ENCODE measurements at regions not wholly inside any gene's neighbourhood (a gene's known extent, or its start where the extent isn't known, plus 50 kb on each side); places are given as distances from the start of the nearest gene placed in this dataset.

DNA sequence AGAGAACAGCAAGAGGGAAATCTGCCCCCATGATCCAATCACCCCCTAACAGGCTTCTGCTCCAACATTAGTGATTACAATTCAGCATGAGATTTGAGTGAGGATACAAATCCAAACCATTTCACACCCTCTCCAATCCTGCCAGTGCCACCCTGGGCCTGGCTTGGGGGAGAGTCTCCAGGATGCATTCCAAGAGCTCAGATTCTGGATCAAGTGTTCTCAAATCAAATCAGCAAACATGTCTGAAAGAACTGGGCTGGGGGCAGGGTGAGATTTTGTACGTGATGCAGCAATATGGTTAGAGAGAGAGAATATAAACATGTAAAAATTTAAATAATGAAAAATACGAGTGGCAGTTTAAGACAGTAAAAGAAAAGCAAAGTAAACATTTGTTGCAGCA lies 2100.9 kb upstream of the CELF4 start:
- Histone ChIP-seq H3K27me3 (ENCODE audit: control insufficient read depth, insufficient read depth, low read length) (no peaks in the 10 kb centered on the region), H3K36me3 (ENCODE audit: control insufficient read depth, insufficient read depth, low read length) (no peaks in the 10 kb centered on the region), H3K4me3 (ENCODE audit: low read depth, low read length) (no peak overlapping the region)
- TF ChIP-seq, protein P1, sequence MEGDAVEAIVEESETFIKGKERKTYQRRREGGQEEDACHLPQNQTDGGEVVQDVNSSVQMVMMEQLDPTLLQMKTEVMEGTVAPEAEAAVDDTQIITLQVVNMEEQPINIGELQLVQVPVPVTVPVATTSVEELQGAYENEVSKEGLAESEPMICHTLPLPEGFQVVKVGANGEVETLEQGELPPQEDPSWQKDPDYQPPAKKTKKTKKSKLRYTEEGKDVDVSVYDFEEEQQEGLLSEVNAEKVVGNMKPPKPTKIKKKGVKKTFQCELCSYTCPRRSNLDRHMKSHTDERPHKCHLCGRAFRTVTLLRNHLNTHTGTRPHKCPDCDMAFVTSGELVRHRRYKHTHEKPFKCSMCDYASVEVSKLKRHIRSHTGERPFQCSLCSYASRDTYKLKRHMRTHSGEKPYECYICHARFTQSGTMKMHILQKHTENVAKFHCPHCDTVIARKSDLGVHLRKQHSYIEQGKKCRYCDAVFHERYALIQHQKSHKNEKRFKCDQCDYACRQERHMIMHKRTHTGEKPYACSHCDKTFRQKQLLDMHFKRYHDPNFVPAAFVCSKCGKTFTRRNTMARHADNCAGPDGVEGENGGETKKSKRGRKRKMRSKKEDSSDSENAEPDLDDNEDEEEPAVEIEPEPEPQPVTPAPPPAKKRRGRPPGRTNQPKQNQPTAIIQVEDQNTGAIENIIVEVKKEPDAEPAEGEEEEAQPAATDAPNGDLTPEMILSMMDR (IDR thresholded peaks at IDR 0.05; ENCODE audit: insufficient read depth, low read length, poor library complexity, severe bottlenecking), result no peak
- DNase-seq (ENCODE audit: low read depth), result no peak

DNA sequence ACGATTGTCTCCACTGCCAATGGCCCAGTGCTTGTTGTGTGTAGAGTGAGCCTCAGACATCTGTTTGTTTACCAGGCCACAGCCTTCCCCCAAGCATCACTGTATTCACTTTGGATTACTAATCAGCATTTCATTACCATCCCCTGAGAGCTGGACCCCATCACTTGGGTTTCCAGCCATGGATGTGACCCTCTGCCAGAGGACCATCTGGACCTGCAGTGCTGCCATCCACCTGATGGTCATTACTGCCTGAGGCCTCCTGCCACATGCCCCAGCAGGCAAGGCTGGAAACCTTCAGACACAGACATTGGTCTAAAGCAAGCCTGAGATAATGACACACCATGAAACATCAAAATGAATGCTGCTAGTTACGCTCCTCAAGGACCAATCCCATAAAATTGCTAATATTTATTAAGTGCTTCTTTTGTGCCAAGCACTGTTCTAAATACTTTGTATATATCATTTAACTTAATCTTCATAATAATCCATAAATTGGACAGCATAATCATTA lies 2096.3 kb upstream of the CELF4 start:
- TF ChIP-seq, protein P1 (IDR thresholded peaks at IDR 0.05; ENCODE audit: insufficient read depth, low read length, poor library complexity, severe bottlenecking), result no peak
- Histone ChIP-seq H3K36me3 (ENCODE audit: control insufficient read depth, insufficient read depth, low read length) (no peaks in the 10 kb centered on the region), H3K4me3 (ENCODE audit: low read depth, low read length) (no peak overlapping the region), H3K27me3 (ENCODE audit: control insufficient read depth, insufficient read depth, low read length) (no peaks in the 10 kb centered on the region)
- no peak for DNase-seq (ENCODE audit: low read depth)

DNA sequence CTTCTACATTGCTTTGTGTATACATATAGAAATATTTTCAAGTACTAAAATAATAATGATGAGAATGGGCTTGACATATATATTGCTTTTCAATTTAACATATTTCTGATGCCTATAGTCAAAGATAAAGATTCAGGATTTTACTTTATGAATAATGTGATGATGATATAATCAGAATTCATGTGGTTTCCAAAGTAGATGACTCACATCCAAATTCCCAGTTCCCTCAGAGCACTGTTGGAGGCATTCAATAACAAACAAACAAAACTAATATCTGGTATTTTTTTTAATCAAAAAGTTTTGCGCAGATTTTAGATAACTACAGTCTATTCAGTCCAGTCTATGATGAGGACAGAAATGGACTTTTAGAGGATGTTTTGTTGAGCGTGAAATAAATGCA lies 2094.5 kb upstream of the CELF4 start:
- TF ChIP-seq, protein P1 (IDR thresholded peaks at IDR 0.05; ENCODE audit: insufficient read depth, low read length, poor library complexity, severe bottlenecking), result no peak
- Histone ChIP-seq H3K27me3 (ENCODE audit: control insufficient read depth, insufficient read depth, low read length) (no peaks in the 10 kb centered on the region), H3K36me3 (ENCODE audit: control insufficient read depth, insufficient read depth, low read length) (no peaks in the 10 kb centered on the region), H3K4me3 (ENCODE audit: low read depth, low read length) (no peak overlapping the region)
- no peak for DNase-seq (ENCODE audit: low read depth)

DNA sequence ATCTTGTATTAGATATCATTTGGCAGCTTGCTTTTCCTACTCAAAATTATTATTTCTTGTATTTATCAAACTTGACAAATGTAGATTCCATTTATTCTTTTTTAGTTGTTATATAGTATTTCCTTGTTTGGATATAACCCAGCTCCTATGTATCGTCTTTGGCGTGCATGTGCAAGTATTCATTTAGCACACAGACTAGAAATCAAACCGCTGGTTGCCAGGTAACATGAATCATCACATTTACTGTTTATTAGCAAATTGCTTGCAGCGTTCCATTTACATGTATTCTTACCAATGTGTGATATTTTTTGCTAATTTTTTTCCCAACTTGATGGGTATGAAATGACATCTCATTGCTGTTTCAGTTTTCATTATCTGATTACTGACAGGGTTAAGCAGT lies 2089.7 kb upstream of the CELF4 start:
- DNase-seq (ENCODE audit: low read depth), result no peak
- Histone ChIP-seq H3K27me3 (ENCODE audit: control insufficient read depth, insufficient read depth, low read length) (no peaks in the 10 kb centered on the region), H3K36me3 (ENCODE audit: control insufficient read depth, insufficient read depth, low read length) (no peaks in the 10 kb centered on the region), H3K4me3 (ENCODE audit: low read depth, low read length) (no peak overlapping the region)
- TF ChIP-seq, protein P1 (IDR thresholded peaks at IDR 0.05; ENCODE audit: insufficient read depth, low read length, poor library complexity, severe bottlenecking), result no peak

DNA sequence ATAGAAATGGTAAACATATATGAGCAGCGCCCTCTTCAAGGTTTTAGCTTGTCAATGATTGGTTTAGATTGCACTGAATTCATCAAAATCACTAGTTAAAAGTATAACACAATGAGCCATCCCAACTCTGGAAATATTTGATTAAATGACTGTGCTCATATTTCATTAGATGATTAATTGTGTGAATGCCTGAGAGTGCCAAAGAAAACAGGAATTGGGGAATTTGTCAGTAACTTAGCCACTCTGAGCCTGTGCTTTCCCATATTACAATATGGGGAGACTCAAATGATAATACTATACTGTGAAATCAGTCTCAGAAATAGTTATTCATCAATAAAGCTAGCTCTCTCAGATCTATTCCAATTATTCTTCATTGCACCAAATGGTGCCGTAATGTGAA lies 2087.6 kb upstream of the CELF4 start:
- no peaks in the 10 kb centered on the region for H3K27me3 ChIP-seq (ENCODE audit: control insufficient read depth, insufficient read depth, low read length)
- DNase-seq (ENCODE audit: low read depth), result no peak
- no peak overlapping the region for H3K4me3 ChIP-seq (ENCODE audit: low read depth, low read length)
- TF ChIP-seq, protein P1 (IDR thresholded peaks at IDR 0.05; ENCODE audit: insufficient read depth, low read length, poor library complexity, severe bottlenecking), result no peak
- no peaks in the 10 kb centered on the region for H3K36me3 ChIP-seq (ENCODE audit: control insufficient read depth, insufficient read depth, low read length)

DNA sequence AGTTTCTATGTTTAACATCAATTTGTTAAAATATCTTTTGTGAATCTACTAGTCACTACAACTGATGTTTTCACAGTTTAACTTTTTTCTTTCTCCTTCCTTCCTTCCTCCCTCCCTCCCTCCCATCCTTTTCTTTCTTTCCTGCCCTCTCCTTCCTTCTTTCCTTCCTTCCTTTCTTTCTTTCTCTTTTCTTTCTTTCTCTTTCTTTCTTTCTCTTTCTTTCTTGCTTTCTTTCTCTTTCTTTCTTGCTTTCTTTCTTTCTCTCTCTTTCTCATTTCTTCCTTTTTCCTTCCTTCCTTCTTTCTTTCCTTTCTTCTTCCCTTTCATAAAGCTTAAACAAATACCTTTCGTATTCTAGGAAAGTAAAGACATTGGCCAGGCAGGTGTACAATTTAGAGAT lies 2083.0 kb upstream of the CELF4 start:
- TF ChIP-seq, protein P1 (IDR thresholded peaks at IDR 0.05; ENCODE audit: insufficient read depth, low read length, poor library complexity, severe bottlenecking), result no peak
- Histone ChIP-seq H3K27me3 (ENCODE audit: control insufficient read depth, insufficient read depth, low read length) (no peaks in the 10 kb centered on the region), H3K4me3 (ENCODE audit: low read depth, low read length) (no peak overlapping the region), H3K36me3 (ENCODE audit: control insufficient read depth, insufficient read depth, low read length) (no peaks in the 10 kb centered on the region)
- no peak for DNase-seq (ENCODE audit: low read depth)

Data from kidney epithelial cell (primary cell).